ENCODE measurements at regions not wholly inside any gene's neighbourhood (a gene's known extent, or its start where the extent isn't known, plus 50 kb on each side); places are given as distances from the start of the nearest gene placed in this dataset.

GRCh38 chr5:122547219-122547618 lies 227.7 kb upstream of the SNX2 start:
- ATAC-seq, result no peak
- H3K27me3 ChIP-seq (ENCODE audit: control insufficient read depth in 1 of 2, insufficient read depth in 2 of 2, low read length in 2 of 2), result no peaks in the 10 kb centered on the region; a peak in 1 of 5 replicates
- no peaks in the 10 kb centered on the region for H3K79me2 ChIP-seq (ENCODE audit: insufficient read depth, low read length)
- no peak for FAIRE-seq
- no peaks in the 10 kb centered on the region for H3K36me3 ChIP-seq (replicated peaks in 1 of 2; ENCODE audit: control insufficient read depth in 1 of 2, insufficient read depth in 2 of 2, low read length in 2 of 2)
- no peak overlapping the region for H3K4me2 ChIP-seq (ENCODE audit: low read depth, low read length)
- no peak overlapping the region for H3K27ac ChIP-seq (ENCODE audit: extremely low read length, insufficient read depth, low read length)
- in situ Hi-C loops (cut with HindIII; ENCODE audit: extremely low pct_ligation_motif_present, low pct_unique_long_range_greater_than_20kb) (no loop called here), intact Hi-C loops (cut with micrococcal nuclease; ENCODE audit: unreplicated experiment) (no loop called here)
- ChIA-PET CTCF (ENCODE audit: low intra/inter-chr PET ratio, low total read pairs) (no interaction called here), POLR2A (no interaction called here)
- no peak overlapping the region for H3K4me3 ChIP-seq (replicated peaks in 1 of 3; ENCODE audit: insufficient read depth in 1 of 3, low read depth in 2 of 3, low read length in 3 of 3)
- H3K4me1 ChIP-seq (ENCODE audit: insufficient read depth, low read length), result no peaks in the 10 kb centered on the region
- no peaks in the 10 kb centered on the region for H4K20me1 ChIP-seq (ENCODE audit: insufficient read depth, low read length)
- no TSS peak for BruUV-seq (replicated peaks)
- H2AFZ ChIP-seq (ENCODE audit: low read length), result no peak overlapping the region
- DNase-seq (ENCODE audit: low spot score), result no peak
- WGBS (ENCODE audit: low lambda C conversion rate), result 52% methylated on average over 2 of the region's 2 CpGs
- H3K9me3 ChIP-seq (ENCODE audit: low read length), result no peaks in the 10 kb centered on the region
- no peak overlapping the region for H3K9ac ChIP-seq (ENCODE audit: insufficient read depth, low read depth, low read length)
- no peak for TF ChIP-seq ZSCAN12 (CRISPR knock-in tag; IDR thresholded peaks at IDR 0.05)
- TF ChIP-seq ZNF747 (CRISPR knock-in tag; IDR thresholded peaks at IDR 0.05; ENCODE audit: borderline replicate concordance), result no peak
- TF ChIP-seq DR1 (CRISPR knock-in tag; IDR thresholded peaks at IDR 0.05), result no peak
- TF ChIP-seq, protein P1, sequence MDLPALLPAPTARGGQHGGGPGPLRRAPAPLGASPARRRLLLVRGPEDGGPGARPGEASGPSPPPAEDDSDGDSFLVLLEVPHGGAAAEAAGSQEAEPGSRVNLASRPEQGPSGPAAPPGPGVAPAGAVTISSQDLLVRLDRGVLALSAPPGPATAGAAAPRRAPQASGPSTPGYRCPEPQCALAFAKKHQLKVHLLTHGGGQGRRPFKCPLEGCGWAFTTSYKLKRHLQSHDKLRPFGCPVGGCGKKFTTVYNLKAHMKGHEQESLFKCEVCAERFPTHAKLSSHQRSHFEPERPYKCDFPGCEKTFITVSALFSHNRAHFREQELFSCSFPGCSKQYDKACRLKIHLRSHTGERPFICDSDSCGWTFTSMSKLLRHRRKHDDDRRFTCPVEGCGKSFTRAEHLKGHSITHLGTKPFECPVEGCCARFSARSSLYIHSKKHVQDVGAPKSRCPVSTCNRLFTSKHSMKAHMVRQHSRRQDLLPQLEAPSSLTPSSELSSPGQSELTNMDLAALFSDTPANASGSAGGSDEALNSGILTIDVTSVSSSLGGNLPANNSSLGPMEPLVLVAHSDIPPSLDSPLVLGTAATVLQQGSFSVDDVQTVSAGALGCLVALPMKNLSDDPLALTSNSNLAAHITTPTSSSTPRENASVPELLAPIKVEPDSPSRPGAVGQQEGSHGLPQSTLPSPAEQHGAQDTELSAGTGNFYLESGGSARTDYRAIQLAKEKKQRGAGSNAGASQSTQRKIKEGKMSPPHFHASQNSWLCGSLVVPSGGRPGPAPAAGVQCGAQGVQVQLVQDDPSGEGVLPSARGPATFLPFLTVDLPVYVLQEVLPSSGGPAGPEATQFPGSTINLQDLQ (CRISPR knock-in tag; IDR thresholded peaks at IDR 0.05), result no peak
- TF ChIP-seq DPF2 (CRISPR knock-in tag; IDR thresholded peaks at IDR 0.05; ENCODE audit: borderline replicate concordance, low read depth), result no peak
- TF ChIP-seq FOXM1 (CRISPR knock-in tag; IDR thresholded peaks at IDR 0.05), result no peak
- TF ChIP-seq, protein P2, sequence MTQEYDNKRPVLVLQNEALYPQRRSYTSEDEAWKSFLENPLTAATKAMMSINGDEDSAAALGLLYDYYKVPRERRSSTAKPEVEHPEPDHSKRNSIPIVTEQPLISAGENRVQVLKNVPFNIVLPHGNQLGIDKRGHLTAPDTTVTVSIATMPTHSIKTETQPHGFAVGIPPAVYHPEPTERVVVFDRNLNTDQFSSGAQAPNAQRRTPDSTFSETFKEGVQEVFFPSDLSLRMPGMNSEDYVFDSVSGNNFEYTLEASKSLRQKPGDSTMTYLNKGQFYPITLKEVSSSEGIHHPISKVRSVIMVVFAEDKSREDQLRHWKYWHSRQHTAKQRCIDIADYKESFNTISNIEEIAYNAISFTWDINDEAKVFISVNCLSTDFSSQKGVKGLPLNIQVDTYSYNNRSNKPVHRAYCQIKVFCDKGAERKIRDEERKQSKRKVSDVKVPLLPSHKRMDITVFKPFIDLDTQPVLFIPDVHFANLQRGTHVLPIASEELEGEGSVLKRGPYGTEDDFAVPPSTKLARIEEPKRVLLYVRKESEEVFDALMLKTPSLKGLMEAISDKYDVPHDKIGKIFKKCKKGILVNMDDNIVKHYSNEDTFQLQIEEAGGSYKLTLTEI (CRISPR knock-in tag; conservative IDR thresholded peaks at IDR 0.05), result no peak
- TF ChIP-seq PRDM15 (CRISPR knock-in tag; IDR thresholded peaks at IDR 0.05), result no peak
- no peak for TF ChIP-seq USF2 (IDR thresholded peaks at IDR 0.05; ENCODE audit: low read depth, low read length)
- TF ChIP-seq USF2 (CRISPR knock-in tag; IDR thresholded peaks at IDR 0.05; ENCODE audit: borderline replicate concordance), result no peak
- no peak for TF ChIP-seq ZNF879 (CRISPR knock-in tag; IDR thresholded peaks at IDR 0.05)
- no peak for TF ChIP-seq FOSL2 (CRISPR knock-in tag; IDR thresholded peaks at IDR 0.05)
- no peak for TF ChIP-seq TBX3 (IDR thresholded peaks at IDR 0.05; ENCODE audit: borderline replicate concordance)
- no peak for TF ChIP-seq ZNF841 (CRISPR knock-in tag; IDR thresholded peaks at IDR 0.05; ENCODE audit: borderline replicate concordance)
- TF ChIP-seq ZNF143 (CRISPR knock-in tag; IDR thresholded peaks at IDR 0.05), result no peak
- no peak for TF ChIP-seq ZNF101 (CRISPR knock-in tag; IDR thresholded peaks at IDR 0.05; ENCODE audit: borderline replicate concordance, low read depth)
